SU-DHL-6 (cell line): ENCODE measurements at regions not wholly inside any gene's neighbourhood (a gene's known extent, or its start where the extent isn't known, plus 50 kb on each side); places are given as distances from the start of the nearest gene placed in this dataset.

Experiments used
- CTCF ChIP-seq: fragments of 200-600 bp; sonication (generic); IDR thresholded peaks from one replicate; pipeline ENCODE4 v1.5.1; 2017; ENCODE audit warnings: antibody characterized with exemption, mild to moderate bottlenecking, low read length, moderate library complexity; ENCODE audit not compliant: insufficient read depth, poor library complexity, severe bottlenecking
- EZH2phosphoT487 ChIP-seq: fragments of 200-600 bp; sonication (generic), shearing (Covaris generic); conservative IDR thresholded peaks from 2 replicates; pipeline ENCODE4 v1.6.1; 2018; ENCODE audit warnings: mild to moderate bottlenecking, antibody characterized with exemption, low read length, moderate library complexity, mixed read lengths

- TF ChIP-seq CTCF (no peak), EZH2phosphoT487 (no peak)
These were observed 297.7 kb upstream of the TMCO5A start for GRCh38 chr15:37636736-37637135.
